Left cardiac atrium (tissue), 4 donors: ENCODE measurements at regions not wholly inside any gene's neighbourhood (a gene's known extent, or its start where the extent isn't known, plus 50 kb on each side); places are given as distances from the start of the nearest gene placed in this dataset.
A peak's percentile ranks its signal among the peaks of the same experiment; 100 is the strongest.

ENCODE experiments used
- ATAC-seq, 2 donors: fragments of 200-7000 bp; cut with Tn5 transposase; one replicate each; pipeline ENCODE4 v1.9.1; 2020; ENCODE audit warnings: mild to moderate bottlenecking in 2 of 2, moderate library complexity in 2 of 2
- DNase-seq: peaks from one replicate; pipeline ENCODE4 v3.0.0-alpha.2; 2020
- intact Hi-C, 2 donors: fragments of 100-400 bp; cut with DNase I; formaldehyde crosslinking; loops; one replicate each; pipeline versions ENCODE4 v1.14.1 to v1.15.1; 2022 to 2023
- donor health status: DM: no; HTN: yes; CAD: no.
- donor health status: DM: no; HTN: yes; CAD: no; lungs with severe emphysema.
- donor health status: DM: yes; HTN: yes; CAD: no.
- donor health status: Dilated cardiomyopathy.

DNA sequence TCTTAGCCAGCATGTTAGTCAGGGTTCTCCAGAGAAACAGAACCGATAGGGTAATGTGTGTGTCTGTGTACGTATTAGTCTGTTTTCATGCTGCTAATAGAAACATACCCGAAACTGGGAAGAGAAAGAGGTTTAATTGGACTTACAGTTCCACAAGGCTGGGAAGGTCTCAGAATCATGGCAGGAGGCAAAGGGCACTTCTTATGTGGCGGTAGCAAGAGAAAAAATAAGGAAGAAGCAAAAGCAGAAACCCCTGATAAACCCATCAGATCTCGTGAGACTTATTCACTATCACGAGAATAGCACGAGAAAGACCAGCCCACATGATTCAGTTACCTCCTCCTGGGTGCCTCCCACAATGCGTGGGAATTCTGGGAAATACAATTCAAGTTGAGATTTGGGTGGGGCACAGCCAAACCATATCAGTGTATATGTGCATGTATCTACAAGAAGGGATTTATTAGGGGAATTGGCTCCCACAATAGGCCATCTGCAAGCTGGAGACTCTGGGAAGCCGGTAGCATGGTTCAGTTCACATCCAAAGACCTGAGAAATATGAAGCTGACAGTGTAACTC, 173.7 kb upstream of the NECTIN1 start:
- intact Hi-C loops: no loop called here
- DNase-seq (no peak), ATAC-seq (no peak)

DNA sequence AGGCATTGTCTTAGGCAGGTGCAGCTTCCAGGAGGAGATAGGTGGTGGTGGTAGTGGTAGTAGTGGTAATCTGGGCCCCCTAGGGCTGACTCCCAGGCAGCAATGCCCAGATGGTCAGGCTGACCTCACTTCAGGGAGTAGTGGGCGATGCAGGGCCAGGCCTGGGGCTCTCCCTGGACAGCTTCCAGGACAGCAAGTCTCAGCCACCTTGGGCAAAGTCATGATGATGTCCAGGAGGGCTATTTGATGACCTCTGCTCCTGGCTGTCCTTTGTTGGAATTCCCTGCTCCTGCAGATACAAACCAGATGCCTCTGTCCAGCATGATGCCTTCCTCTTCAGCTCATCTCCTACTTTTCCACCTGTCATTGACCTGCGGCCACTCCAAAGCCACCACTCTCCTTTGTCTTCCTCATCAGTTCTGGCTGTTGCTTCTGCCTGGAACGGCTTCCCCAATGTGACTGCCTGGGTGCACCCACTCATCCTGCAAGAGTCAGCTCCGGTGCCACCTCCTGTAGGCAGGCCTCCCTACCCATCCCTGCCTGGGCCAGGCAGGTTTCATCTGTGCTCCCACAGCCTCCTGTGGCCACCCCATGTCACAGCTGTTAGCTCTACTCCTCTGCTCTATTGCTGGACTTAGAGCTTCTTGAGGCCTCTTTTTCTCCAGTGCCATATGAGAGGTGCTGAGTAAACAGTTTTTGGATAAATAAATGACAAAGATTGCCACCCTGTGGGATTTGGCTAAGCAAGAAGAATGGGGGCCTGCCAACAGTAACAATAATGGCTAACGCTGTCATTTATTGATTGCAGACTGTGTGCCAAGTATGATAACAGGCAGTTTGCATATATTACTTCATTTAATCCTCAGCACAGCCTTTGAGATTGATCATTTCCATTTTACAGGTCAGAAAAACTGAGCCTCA, 172.9 kb upstream of the NECTIN1 start:
- no peak for ATAC-seq

DNA sequence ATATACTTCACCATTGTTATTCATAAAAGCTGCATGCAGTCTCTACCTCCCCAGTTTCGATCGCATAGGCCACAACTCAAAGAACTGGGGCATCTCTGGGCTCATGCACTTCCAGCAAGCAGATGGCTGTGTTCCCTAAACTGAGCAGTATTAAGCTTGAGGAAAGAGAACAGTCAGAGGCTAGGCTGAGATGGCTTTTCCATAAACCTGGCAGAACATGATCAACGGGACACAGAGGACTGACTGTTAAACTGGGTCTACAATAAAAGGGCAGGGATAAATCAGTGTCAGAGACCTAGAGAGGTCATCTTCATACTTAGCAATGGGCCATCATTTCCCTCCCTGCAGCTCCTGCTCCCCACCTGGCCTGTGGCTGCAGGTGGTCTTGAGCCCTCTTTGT, 171.0 kb upstream of the NECTIN1 start:
- intact Hi-C loops: no loop called here
- DNase-seq (no peak), ATAC-seq (no peak)

More for the DNA sequence above, 172.9 kb upstream of the NECTIN1 start:
- DNase-seq: no peak
- intact Hi-C loops: no loop called here

DNA sequence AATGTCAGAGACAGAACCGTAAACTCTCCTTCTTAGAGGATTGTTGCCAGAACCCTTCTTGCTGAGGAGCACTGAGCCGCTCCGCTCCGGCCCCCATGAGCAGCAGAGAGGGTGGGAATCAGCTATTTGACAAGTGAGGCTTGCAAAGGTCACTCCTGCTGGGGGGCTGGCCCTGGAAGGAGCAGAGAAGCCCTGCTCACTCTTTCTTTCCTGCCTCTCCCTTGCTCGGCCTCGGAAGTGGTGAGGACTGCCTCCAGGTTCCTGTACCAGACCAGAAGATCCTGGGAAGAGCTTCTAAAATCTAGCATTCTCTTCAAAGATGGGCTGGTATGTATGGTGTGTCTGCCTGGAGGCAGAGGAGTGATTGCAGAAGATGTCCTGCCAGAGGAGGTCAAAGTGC, 168.6 kb upstream of the NECTIN1 start:
- DNase-seq (no peak), ATAC-seq (no peak)
- intact Hi-C loops: no loop called here

DNA sequence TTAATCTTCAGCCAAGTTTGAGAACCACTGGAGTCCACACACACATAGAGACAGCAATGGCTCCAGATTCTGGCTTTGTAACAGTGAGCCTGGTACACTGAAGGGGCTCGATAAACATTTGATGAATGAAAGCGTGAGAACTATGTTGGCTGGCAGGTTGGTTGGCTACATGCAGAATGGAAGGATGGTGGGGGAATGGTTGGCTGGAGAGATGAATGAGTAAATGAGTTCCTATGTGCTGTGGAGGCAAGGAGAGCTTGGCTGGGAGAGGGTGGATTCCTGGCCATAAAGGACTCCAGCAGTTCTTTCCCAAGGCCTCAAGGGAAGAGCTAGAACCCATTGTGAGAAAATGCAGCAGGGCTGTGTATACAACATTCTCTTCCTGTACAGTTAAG, 168.0 kb upstream of the NECTIN1 start:
- no peak for ATAC-seq
- no peak for DNase-seq
- intact Hi-C loops: no loop called here

DNA sequence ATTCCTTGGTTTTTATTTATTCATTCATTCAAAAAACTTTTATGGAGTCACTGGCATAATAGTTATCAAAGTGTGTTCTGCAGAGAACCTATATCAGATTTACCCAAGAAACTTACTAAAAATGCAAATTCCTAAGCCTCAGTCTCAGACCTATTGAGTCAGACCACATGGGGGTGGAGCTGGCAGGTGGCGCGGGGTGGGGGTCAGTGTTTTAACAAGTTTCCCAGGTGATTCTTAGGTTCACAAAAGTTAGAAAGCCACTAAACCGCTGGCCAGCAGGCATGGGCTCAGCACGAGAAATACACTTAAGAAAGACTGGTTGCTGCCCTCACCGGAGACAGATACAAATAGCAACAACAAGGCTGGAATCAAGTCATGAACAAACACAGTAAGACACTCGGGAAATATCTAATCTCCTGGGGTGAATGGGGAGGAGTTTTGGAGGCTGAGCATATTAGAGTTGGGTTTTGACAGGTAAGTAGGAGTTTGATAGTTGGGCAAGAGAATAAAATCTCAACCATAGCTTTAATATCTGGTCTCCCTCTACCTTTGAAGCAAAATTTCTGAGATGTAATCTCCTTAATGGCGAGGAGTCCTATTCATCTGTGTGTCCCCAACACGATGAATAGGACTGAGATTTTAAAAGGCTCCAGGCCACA, 167.5 kb upstream of the NECTIN1 start:
- ATAC-seq (no peak), DNase-seq (no peak)
- intact Hi-C loops: no loop called here

DNA sequence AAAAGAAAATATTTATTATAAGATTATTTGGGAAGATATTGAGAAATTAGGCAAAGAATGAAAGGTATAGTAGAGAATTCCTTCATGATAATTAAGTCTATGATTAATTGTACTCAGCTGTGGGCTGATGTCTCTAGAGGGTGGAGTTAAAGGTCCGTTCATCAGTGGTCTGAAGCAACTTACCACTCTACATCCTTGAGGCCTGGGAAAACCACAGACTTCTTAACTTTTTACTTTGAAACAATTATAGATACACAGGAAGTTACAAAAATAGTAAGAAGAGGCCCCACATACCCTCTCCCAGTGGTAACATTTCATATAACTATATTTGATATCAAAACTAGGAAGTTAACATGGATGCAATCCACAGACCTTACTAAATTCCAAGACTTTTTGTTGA, 167.0 kb upstream of the NECTIN1 start:
- DNase-seq (no peak), ATAC-seq (no peak)
- intact Hi-C loops: no loop called here

DNA sequence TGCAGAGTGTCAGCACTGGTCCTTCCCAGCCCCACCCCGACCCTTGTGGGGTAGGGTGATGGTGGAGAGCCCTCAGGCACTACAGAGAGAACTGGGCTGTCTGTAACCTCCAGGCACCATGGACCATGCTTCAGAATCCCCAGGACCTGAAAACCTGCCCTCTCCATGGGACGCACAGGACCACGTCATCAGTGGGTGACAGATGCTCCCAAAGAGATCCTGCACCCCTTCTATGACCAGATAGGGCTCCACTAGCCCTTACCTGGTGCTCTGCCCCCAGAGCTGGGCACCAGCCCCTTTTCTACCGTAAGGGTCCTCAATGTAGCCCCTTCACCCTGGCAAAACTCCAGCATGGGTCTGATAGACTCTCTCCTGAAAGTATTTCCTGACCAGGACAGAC, 165.9 kb upstream of the NECTIN1 start:
- intact Hi-C loops: no loop called here
- ATAC-seq (no peak), DNase-seq (no peak)

DNA sequence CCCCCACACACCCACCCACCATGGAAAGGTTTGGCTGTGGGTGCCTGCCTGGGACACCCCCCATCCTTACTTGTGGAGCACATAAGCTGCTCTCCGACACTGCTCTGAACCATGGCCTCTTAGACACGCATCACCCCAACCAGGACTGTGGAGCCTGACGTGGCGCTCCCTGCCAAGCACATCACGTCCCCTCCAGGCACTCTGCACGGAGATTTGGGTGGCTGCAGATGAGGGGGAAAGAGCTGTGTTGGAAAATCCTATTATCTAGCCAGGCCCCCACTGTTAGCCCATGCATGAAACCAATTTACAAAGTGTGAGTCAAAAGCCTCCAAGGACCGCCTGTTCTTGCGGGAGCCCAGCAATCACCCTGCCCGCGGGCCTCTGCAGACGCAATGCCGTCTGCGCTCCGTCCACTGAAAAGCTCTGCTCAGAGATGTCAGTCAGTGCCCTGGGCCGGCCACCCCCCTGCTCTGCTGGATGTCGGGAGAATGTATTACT, 163.4 kb upstream of the NECTIN1 start:
- DNase-seq (peak; percentile 31), ATAC-seq (peak; percentile 35 to 47)
- intact Hi-C loops: no loop called here

DNA sequence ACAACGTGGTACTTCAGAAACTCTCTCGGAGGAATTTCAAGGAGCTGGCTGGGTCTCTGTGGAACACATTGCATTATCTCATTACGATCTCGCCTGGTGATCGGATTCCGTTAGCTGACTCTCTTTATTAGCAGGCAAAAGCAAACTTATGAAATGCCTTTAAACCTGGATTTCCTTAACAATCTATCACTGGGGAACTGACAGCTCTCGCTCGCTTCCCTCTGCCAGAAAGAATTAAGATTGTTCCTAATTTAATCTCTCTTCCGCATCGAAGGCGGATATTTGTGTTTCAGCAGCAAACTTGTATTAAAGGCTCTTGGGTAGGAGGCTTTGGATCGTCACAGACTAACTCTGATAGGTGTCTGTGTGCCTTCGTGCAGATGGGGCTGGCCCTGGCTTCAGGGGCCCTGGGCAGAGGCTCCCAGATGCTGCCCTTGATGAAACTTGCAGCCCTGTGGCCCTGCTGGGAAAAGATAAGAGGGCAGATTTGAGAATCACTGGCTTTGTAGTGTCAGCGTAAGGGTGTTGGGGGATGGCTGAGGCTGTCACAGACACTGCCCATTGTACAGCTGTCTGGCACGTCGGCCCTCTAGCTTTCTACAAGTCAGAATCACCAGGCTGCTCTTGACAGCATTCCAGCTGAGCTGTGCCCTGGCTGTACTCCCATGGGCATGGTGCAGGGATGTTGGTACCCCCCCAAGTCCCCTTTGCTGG, 162.2 kb upstream of the NECTIN1 start:
- intact Hi-C loops: loop anchor here in 1 of 2 donors (2.0 kb wide), 1 partner anchor 50 kb away; no protein-coding TSS in a partner anchor
- peak; percentile 66 for DNase-seq
- peak; percentile 92 to 93 for ATAC-seq

DNA sequence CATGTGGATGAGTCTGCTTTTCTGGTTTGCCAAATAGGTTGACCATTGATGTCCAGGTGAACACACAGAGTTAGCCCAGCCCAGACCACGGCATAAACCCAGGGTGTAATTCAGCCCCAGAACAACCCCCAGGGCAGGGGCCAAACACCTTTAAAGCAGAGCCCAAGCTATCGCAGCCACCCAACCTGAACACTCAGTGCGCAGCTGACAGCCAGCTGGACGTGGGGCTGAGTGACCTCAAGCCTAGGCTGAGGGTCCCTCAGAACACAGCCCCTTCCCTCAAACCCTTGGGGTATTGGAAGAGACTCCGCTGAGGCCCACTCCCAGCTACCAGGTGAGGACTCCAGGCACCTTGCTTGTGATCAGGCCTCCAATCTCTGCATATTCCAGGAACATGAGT, 161.5 kb upstream of the NECTIN1 start:
- intact Hi-C loops: loop anchor here in 1 of 2 donors (2.0 kb wide), 1 partner anchor 50 kb away; no protein-coding TSS in a partner anchor
- DNase-seq (no peak), ATAC-seq (no peak)

DNA sequence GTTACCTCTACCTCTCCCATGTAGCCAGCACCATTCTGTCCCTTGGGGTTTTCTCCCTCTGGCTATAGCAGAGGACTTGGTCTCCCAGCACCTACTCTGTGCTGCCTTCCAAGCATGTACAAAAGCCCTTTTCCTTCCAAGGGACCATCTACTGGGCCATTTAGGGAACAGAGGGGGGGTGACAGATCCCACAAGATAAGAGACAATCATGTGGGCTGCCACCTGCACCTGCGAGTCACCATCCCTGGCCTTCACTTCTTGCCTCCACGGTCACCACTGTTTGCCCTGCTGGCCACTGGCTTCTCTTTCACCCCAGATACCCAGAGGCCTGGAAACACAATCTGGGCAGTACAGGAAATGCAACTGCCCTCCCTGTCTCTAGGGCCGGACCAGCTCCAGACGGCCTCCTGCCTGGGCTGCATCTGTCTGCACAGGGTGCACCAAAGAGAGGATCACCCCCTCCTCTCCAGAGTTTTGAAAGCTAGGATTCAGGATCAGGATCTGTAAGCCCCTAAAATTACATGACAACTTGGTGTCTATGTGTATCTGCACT, 160.8 kb upstream of the NECTIN1 start:
- intact Hi-C loops: loop anchor here in 1 of 2 donors (2.0 kb wide), 1 partner anchor 51 kb away; no protein-coding TSS in a partner anchor
- ATAC-seq (no peak), DNase-seq (no peak)

DNA sequence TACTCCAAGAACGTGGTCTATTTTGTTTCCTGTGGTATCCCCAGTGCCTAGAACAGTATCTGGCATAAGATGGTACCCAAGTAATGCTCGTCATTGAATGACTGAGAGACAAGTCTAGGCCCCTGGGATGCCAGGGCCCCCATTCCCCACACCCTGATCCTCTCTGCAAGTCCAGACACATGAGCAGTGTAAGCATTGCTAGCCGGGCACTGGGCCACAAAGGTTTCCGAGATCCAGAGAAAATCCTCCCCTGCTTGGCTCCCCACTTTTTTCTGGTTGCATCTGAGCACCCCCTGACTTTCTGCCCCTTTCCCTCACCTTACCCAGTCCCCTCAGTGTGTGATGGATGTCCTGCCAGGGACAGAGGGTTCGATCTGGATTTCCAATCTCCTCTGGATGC, 160.1 kb upstream of the NECTIN1 start:
- ATAC-seq: no peak
- intact Hi-C loops: no loop called here
- no peak for DNase-seq

DNA sequence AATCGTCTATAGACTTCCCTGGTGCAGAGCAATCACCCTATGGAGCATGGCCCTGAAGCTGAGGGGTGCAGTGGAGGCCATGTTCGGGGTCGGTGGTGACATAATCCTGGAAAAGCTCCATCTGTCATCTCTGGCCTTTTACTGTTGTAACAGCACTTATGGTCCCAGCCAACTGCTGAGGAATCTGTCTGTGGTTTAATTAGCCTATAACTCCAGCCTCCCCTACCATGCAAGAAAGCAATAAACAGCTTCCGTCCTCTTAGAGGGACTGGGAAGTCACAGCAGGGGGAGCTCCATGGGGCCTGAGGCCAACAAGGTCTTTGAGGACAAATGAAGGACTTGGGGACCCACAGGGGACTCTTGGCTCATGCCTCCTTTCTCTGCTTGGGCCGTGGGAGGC, 159.1 kb upstream of the NECTIN1 start:
- ATAC-seq (no peak), DNase-seq (no peak)
- intact Hi-C loops: no loop called here

DNA sequence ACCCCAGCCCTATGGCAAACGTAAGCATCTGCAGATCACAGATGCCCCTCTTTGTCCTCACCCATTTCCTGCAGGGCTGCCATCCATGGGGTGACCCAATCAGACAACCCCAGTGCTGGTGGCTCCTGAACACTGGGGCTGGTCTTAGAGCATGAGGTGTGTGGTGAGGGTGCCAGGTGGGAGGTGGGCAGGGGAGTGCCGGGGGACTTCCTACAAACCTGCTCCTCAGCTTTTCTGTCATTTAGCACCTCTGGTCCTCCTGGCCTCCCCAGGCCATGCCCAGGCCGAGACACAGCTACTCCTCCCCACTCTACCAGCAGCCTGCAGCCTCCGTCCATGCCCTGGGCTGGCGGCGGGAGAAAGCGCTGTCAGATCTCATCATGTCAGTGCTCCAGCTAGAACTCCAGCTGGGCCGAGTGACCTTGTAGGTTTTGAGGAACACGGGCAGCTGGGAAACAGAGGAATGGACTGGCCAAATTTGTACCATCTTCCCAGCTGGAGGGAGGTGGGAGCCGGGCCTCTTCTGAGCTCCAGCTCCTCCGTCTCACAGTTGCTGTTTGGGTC, 157.7 kb upstream of the NECTIN1 start:
- DNase-seq (no peak), ATAC-seq (no peak)
- intact Hi-C loops: no loop called here

DNA sequence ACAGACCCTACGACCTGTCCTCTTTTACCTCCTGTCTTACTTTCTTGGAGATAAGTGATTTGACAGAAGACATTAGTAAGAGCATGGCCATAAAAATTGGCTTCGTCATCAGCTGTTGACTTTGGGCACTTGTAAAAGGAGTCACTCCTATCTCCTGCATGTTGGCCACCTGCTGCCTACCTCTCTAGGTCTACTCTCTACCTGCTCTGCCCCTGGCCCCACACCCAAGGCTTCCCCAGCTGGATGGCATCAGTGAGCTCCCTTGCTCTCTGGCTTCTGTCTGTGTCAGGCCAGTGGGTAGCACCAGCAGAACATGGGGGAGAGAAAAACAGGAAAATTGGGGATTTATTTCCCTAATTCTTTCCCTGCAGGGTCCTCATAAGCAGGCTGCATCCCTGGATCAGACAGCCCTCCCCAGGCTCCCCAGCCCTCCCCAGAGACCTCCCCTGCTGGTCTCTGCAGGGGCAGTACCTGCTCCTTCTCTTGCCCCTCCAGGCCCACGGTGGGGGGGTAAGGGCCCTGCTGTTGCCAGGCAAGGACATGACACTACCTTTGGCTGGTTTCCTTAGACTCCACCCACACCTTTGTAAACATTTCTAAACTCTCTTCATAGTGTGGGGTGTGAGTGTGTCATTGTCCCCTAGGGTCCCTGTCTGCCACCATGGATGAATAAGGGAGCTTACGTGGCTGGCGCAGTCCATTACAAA, 157.0 kb upstream of the NECTIN1 start:
- intact Hi-C loops: no loop called here
- no peak for DNase-seq
- no peak for ATAC-seq

DNA sequence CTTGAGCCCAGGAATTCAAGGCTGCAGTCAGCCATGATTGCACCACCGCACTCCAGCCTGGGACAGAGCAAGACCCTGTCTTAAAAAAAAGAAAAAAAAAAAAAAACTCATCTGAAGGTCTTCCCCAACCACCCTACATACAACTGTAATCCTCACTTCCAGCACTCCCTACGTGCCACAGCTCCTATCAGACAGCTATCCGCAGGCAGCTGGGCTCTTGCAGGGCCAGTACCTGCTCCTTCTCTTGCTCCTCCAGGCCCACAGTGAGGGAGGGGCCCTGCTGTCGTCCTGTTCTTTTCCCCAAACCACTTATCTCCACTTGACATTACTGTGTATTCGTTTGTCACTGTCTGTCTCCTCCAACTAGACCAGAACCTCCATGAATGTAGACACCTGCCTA, 156.1 kb upstream of the NECTIN1 start:
- intact Hi-C loops: no loop called here
- ATAC-seq: no peak

DNA sequence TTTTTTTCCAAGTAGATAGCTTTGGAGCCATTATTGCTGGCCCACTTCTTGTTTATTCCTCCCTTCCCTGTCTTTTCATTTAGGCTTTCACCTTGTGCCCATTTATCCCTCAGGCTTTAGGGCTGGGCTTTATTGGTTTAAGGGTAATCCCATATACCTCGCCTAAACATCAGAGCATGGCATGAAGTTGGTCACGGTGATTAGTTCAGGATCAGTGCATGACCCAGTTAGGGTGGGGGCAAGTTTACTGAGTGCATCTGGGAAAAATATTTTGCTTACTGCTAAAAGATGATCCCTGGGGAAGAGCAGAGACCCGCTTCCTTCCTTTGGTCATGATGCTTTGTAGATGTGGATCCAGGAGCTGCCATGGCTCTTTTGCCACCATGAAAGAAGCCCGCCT, 153.3 kb upstream of the NECTIN1 start:
- DNase-seq (no peak), ATAC-seq (no peak)
- intact Hi-C loops: no loop called here

More for the DNA sequence above, 156.1 kb upstream of the NECTIN1 start:
- no peak for DNase-seq
